Upper lobe of left lung (tissue), 4 donors: ENCODE measurements at regions not wholly inside any gene's neighbourhood (a gene's known extent, or its start where the extent isn't known, plus 50 kb on each side); places are given as distances from the start of the nearest gene placed in this dataset.

Experiments
- CTCF ChIP-seq, 6 experiments: fragments of 450-650 bp in 4 of 6; fragments of 200-600 bp in 2 of 6; sonication (generic) in 2 of 6; IDR thresholded peaks; one replicate each; pipeline ENCODE4 v1.5.1; 2016 to 2019; ENCODE audit warnings: antibody characterized with exemption in 6 of 6
- EP300 ChIP-seq, 4 donors: sonication (generic); formaldehyde crosslinking; IDR thresholded peaks; one replicate each; pipeline ENCODE4 v1.5.1; 2017; ENCODE audit warnings: antibody characterized with exemption in 4 of 4, control low read depth in 2 of 4
- POLR2A ChIP-seq, 4 donors: fragments of 450-650 bp; IDR thresholded peaks; one replicate each; pipeline ENCODE4 v1.5.1; 2016 to 2017; ENCODE audit warnings: antibody characterized with exemption in 4 of 4, mild to moderate bottlenecking in 2 of 4
- POLR2AphosphoS5 ChIP-seq, 2 donors: sonication (generic); formaldehyde crosslinking; IDR thresholded peaks; one replicate each; pipeline ENCODE4 v1.5.1; 2017; ENCODE audit warnings: antibody characterized with exemption in 2 of 2

GRCh38 chr3:188975600-188976314 is 196.0 kb upstream of the TPRG1 start:
- TF ChIP-seq CTCF (IDR thresholded peaks at IDR 0.05) (no peak), POLR2A (IDR thresholded peaks at IDR 0.05) (no peak), POLR2AphosphoS5 (IDR thresholded peaks at IDR 0.05) (no peak), EP300 (IDR thresholded peaks at IDR 0.05) (no peak)
